HG03354 (cell line): ENCODE measurements at regions not wholly inside any gene's neighbourhood (a gene's known extent, or its start where the extent isn't known, plus 50 kb on each side); places are given as distances from the start of the nearest gene placed in this dataset.

Experiments used
- ATAC-seq: cut with Tn5 transposase; IDR thresholded peaks from one replicate; pipeline ENCODE4 v1.9.1; 2021; ENCODE audit warnings: mild to moderate bottlenecking; ENCODE audit not compliant: unreplicated experiment, poor library complexity, severe bottlenecking

DNA sequence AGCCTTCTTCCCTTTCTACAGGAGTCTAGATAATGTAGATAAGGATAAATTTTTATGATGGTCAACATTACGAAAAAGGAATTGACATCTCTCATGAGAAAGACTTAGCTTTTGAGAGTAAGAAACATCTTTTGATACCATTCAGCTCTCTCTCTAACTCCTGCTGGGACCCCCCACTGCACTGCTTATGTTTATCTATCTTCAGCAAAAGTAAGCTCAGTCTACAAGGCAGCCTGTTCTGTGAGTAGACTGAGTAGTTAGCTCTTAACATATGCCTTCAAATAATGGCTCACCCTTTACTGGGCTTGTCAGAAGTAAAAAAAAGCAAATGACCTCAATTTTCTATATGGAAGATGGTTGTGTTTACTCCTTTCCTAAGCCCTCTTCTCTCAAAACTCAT, 372.2 kb upstream of the CDH11 start:
- no peak for ATAC-seq

DNA sequence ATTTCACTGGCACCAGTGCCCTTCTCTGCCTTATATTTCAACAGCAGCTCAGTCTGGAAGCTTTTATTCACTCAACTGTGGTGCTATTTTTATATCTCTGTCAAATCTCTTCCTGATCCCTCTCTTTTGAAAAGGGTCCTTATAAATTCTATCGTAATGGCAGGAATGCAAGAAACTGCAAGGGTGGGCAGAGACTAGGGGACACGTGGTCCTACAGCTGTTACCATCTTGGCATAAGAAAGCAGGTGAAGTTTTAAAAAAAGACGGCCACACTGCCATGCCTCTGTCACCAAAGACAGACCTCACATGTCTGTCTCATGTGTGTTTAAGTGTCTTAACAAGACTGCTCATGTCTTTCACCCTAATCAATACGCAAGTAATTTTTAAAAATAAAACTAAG, 368.4 kb upstream of the CDH11 start:
- ATAC-seq = no peak

DNA sequence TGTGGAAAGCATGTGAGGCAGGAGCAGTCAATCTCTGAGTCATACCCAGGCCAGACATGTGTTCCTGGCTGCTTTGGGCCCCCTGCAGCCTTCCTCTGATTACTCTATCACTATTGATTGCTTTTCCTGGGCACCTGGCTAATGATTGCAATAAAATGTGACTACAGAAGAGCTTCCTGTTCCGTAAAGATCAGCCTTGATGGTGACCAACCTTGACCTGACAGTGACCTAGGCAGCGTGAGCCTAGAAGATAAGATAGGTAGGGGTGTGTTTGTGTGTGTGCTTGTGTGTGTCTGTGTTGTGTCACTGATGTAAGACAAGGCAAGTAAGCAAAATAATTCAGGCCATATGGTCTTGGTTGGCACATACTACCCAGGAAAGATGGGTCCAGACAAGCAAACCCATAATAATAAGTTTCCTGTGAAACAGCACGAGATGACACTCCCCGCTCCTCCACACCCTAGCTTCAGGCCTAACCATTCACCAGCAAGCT, 367.7 kb upstream of the CDH11 start:
- no peak for ATAC-seq

DNA sequence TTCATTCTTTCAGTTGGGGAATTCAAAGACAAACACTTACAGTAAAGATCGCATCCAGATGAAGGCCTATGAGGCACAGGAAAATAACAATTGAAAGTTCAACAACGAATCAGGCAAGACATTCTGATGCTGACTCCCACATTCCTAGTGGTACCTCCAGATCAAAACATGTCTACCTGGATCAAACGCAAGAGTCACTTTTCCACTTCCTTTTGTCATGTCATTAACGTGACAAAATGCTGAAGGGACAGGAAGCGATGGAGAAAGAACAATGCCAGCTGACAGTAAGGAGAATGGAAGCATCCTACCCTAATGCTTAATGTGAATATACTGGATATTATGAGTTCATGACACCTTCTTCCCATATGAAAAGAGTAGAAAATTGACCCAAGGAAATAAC, 365.4 kb upstream of the CDH11 start:
- ATAC-seq = no peak

DNA sequence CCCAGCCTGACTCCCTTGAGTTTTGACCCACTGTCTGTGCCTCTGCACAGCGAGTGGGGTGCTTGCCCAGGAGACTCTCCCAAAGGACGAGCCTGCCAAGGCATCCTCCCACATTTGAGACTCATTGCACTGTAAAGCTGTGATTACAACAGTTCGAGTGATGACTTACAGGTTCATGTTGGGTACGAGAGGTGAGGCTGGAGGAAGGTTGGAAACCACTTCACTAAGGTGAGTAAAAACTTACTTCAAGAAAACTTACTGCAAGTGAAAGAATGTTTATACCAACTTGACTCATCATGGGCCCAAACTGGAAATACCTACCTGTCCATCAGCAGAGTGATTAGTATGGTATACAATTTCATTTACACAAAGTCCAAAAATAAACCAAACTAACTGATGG, 360.1 kb upstream of the CDH11 start:
- no peak for ATAC-seq

DNA sequence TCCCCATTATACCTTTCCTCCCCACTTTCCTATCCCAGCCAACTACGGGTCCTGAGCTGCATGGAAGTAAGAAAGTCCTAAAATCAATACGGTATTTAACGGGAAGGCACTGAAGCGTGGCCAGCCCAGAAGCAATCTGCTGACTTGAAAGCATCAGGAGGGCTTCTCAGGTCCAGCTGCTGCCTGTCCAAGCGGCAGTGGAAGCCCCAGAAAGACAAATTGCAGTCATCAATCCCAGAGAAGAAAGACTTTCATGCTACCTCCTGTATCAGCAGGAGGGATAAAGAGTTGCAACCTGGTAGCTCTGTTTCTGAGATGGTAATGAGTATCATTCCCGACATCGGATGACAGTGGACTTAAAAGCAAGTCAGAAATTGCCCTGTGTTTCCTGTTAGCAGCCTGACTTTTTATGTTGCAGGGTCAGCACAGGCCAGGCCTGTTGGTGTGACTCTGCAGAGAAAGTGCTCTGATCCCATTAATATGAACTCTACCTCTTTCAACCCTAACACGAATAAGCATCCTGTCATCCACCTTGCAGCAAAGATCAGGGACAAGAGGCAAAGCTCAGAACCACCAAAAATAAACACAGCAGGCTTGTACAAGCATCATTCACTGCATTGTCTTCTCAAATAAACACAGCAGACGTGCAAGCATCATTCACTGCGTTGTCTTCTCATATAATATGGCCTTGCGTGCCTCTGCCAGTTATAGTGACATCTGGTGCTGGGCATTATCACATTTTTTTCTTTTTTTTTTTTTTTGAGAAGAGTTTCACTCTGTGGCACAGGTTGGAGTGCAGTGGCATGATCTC, 358.6 kb upstream of the CDH11 start:
- no peak for ATAC-seq

DNA sequence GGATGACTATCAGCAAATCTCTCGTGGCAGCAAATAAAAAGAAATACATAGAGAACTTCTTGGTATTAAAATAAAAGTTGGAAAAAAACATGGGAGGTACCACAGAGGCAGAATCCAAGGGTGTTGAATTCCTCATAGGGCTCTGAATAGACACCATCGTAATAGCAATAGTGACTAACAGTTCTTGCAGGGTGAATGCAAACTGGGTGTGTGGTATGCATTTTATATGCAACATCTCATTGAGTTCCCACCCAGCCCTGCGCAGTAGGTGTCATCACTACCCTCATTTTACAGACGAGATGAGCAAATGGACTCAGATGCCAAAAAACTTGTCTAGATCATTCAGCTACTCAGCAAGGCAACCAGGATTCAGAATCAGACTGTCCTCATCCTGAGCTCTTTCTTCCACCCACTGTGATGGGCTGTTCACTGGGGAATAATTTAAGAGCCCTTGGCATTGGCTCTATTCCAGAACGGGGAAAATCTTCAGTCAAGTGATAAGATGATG, 354.6 kb upstream of the CDH11 start:
- ATAC-seq = no peak

DNA sequence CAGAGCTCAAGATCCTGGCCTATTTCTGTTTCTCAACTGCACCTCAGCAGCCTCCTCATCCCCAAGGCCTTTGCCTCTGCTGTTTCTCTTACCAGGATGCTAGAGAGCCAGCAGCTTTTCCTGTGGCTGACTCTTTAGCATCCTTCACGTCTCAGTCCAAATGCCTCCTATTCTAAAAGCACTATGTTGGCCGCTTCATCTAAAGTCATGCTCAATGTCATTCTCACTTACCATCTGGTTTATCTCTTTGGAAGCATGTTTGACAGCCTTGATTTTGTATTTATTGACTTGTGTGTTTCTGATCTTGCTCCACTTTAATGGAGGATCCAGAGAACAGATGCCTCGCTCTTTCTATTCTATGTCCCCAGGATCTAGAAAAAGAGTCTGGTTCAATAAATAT, 351.8 kb upstream of the CDH11 start:
- no peak for ATAC-seq

DNA sequence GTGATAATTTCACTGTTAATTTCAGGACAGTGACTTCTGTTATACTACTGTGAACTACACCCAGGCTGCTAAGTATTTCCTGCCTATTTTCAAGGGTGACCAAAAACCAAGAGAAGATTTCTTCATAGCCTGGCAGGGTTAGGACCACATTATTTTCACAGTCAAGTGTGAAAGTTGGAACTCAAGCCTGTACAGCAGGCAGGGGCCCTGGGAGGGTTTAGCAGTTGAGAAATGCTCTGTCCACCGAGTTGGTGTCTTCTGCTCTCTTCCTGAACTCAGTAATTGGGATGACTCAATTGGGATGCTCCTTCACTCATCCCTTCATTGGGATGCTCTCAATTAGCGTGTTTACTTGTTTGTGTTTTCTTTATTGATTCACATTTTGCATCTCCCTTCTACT, 347.3 kb upstream of the CDH11 start:
- no peak for ATAC-seq

DNA sequence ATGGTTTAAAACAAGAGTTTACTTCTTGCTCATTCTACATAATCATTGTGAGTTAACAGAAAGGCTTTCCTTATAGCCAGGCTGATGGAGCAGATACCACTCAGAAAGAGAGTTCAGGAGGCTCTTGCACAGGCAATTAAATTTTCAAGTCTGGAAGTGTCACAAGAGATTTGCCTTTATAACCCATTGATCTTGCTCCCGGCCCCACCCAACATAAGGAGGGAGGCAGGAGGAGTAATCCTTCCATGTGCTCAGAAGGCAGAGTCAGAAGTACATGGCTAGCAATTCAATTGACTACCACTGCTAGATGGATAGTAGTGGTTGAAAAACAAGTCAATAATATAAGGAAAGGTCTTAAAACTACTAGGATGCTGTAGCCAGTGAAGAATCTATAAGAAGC, 346.3 kb upstream of the CDH11 start:
- ATAC-seq = no peak

DNA sequence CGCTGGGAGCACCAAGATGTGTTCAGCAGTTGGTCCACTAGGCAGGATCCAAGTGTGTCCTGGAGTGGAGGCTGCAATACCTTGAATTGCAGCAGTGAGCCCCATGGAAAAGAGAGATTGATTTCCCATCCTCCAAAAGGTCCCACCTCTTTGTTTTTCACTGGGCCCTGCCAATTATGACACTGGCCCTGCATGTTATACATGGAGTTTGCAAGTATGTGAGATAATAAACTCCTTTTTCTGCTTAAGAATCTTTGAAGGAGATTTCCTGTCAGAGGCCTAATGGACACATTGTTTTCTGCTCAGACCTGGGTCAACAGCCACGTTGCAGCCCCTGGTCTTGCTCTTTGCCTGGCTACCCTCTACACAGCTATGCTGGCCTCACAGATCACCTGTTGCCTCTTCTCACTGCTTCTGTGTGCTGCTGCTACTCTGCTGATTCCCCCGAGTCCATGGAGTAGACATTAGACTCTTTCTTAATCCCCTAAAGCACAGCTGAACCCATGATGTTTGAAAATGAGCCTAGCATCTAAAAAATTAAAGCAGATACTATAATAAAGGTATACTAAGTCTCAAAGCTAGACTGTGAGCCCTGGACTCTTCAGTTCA, 341.9 kb upstream of the CDH11 start:
- no peak for ATAC-seq

DNA sequence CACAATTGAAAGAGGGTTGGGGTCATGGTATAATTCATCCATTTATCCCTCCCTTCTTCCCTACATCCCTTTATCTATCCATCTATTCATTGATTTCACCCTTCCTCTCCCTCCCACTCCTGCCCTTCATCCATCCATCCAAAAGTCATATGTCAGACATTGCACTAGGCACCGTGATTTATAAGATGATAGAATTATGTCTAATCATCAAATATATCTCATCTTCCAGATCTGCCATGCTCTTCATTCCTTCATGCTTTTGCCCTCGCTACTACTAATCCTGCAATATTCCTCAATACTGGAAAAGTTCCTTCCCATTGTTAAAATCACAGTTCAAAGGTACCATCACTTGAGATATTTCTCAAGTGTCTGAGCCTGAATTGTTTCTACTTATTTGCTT, 335.2 kb upstream of the CDH11 start:
- ATAC-seq = no peak

DNA sequence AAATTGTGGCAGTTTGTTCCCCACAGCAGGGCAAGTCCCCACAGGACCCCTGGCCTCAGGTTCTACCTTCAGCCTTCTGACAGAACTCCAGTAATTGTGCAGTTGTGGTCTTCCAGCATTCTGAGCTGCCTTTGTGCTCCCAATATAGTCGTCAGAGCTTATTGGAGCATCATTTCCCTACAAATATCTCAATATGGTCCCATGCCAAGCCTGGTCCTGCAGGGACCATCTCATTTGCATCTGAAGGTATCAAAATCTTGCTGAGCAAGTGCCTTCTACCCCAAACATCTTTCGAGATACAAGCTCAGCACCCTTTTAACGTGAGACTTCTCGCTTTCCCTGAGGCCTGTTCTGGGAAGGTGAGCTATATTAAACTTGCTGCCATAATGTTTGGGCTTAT, 333.9 kb upstream of the CDH11 start:
- ATAC-seq = no peak

DNA sequence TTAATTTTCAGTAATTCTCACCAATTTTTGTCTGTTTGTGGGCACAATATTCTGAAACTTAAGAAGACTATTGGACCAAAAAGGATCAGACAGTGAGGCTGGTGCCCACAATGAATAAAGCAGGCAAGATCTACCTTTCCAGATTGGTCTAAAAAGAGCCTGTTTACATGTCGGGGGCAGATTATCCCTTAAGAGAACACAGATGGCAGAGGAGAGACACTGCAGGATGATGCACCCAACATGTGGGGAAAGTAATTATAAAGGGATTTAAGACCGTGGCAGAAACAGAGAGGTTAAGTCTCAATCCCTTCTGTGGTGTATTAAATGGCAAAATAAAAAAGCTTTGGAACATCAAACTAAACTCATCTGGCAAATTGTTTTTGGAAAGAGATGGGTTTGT, 331.8 kb upstream of the CDH11 start:
- no peak for ATAC-seq

DNA sequence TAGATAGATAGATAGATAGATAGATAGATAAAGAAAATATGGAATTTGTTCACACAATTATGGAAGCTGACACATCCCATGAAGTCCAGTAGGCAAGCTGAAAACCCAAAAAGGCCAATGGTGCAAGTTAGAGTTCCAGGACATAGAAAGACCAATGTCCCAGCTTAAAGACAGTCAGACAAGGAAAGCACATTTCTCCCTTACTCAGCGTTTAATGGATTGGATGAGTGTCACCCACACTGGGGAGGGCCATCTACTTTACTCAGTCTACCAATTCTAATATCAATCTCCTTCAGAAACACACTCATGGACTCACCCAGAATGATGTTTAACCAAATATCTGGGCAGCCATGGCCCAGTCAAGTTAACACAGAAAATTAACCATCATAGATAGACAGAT, 327.7 kb upstream of the CDH11 start:
- no peak for ATAC-seq

DNA sequence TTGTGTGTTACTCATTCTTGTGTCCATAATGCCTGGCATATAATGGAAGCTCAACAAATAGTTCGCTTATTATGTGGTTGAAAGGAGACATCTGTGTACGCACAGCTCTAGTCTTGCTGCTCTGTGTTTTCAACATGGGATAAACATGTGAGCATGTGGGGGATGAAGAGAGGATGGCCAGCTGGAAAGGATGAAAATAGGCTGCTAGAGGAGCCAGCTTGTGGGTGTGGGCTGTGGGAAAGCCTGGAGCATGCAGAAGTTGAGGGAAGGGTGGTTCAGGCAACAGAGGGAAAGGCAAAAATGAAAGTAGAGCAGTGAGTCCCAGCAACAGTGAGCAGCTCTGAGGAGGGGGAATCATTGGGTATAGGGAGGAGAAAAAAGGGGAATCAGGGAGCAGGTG, 324.6 kb upstream of the CDH11 start:
- ATAC-seq = no peak

DNA sequence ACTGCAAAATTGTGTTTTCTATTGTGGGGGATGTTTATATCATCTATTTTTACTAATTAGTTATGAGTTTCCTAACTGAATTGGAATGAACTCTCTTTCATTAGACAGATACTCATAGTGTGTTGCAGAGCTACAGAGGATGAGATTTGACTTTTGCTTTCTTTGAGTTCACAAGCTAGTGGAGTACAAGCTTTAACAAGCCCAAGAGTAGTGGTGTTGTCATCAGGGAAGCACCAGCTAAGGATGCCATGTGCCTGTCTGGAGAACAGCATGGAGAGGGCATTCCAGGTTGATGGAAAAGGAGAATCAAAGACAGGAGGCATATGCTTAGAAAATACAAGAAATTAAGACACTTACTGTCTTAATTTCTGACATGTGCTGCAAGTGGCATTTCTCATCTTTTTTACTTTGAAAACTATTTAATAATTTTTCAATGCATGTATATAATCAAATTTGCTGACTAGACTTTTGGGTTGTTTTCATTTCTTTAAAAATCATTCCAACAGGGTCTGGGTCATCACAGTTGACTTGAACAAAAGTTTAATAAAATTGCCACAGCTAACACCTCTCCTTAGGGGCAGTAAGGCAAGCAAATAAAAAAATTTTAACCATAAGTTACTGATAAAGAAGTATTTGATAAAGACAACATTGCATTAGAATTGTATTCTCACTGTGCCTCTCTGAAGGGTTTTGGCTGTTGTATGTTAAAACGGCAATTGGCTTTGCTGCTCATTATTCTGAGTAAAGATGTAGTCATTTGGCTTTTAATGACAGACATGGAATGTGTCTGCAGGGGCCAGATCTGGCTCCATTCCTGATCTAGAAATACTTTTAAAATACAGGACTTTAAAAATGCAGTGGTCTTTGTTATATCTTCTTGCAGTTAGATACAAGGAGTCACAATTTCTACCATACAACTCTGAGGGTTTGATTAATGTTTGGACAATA, 323.7 kb upstream of the CDH11 start:
- no peak for ATAC-seq

DNA sequence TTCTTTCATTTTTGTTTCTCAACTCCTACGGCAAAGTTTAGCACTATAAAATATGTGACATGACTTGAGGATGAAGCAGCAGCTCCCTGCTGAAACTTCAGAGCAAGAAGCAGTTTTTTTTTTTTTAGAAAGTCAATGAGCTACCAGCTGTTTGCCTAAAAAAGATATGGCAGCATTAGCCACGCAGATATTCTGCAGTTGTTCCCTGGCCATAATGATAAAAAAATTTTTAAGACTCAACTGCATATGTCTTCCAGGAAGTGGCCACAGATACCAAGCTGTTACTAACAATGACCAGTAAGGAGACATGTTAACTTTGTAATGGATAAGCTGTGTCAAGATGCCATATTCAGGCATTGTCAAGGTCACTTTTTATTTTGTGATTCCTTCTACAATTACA, 319.6 kb upstream of the CDH11 start:
- ATAC-seq = no peak

DNA sequence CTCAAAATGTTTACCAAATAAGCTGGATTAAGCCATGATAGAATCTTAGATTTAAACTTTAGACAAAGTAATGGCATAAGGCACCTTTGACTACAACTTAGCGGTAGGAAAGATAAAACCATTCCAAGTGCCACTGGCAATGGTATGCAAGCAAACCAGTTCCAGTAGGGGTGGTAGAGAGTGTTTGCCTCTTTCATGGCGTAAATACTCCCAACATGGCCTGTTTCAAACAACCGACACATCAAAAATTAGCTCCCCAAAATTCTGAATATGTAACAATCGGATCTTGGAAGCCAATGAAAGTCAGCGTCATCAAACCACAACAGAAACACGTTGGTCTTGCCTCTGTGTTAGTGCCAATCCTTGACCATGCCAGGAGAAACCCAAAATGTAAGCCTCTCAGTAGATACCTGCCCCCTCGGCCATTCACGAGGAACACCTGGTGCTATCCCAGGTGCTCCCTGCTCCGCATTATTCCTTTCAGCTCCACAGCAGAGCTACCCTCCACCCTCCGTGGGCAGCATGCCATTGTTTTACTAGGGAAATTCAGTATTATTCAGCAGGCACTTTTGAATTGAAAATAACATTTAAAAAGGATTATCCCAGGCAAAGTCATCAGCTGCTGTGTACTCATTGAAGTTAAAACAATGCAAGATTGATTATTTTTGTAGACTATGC, 307.8 kb upstream of the CDH11 start:
- ATAC-seq = no peak

DNA sequence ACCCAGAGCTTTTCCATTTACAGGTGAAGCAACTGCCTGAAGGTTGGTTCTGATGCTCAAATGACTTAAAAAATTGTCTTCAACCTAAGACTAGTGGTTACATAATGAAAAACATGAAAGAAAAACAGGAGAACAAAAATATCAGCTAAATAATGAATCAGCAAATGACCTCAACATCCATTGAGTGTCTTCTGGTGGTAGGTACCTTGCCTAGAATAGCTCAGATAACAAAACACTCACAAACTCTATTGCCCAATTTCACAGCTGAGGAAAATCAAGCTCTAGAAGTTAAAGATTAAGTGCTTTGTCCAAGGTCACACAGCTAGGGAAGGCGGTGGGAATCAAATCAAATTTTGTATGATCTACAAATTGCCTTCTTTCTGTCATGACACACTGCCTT, 304.6 kb upstream of the CDH11 start:
- no peak for ATAC-seq
